Neural cell (in vitro differentiated cells): ENCODE measurements at regions not wholly inside any gene's neighbourhood (a gene's known extent, or its start where the extent isn't known, plus 50 kb on each side); places are given as distances from the start of the nearest gene placed in this dataset.

ENCODE experiments used
- H2AFZ ChIP-seq: fragments of 200-600, 300-800 bp; sonication (generic), shearing (Covaris generic); 2 replicates; pipeline ENCODE4 v1.6.0; 2014; ENCODE audit warnings: low read depth, mild to moderate bottlenecking, antibody characterized with exemption, low read length, moderate library complexity
- H3F3A ChIP-seq: fragments of 200-600 bp; shearing (Covaris generic); 2 replicates; pipeline ENCODE4 v1.6.1; 2016; ENCODE audit warnings: mild to moderate bottlenecking, moderate library complexity, mixed read lengths, antibody characterized with exemption, low read length; ENCODE audit not compliant: insufficient read depth, poor library complexity, severe bottlenecking
- H3K27ac ChIP-seq: fragments of 200-600, 300-800 bp; sonication (generic), shearing (Covaris generic); 2 replicates; pipeline ENCODE4 v1.5.1; 2014; ENCODE audit warnings: mild to moderate bottlenecking, low read length, moderate library complexity
- H3K27me3 ChIP-seq: fragments of 300-800, 200-600 bp; sonication (generic), shearing (Covaris generic); 2 replicates; pipeline ENCODE4 v1.6.0; 2014; ENCODE audit warnings: mild to moderate bottlenecking, low read depth, low read length, moderate library complexity; ENCODE audit not compliant: insufficient read depth
- H3K36me3 ChIP-seq: fragments of 300-800, 200-600 bp; sonication (generic), shearing (Covaris generic); 2 replicates; pipeline ENCODE4 v1.5.1; 2014; ENCODE audit warnings: mild to moderate bottlenecking, antibody characterized with exemption, low read length, moderate library complexity; ENCODE audit not compliant: insufficient read depth
- H3K4me2 ChIP-seq: fragments of 300-800, 200-600 bp; sonication (generic), shearing (Covaris generic); 2 replicates; pipeline ENCODE4 v1.6.0; 2014; ENCODE audit warnings: mild to moderate bottlenecking, low read length
- H3K4me3 ChIP-seq: fragments of 300-800, 200-600 bp; sonication (generic), shearing (Covaris generic); 2 replicates; pipeline ENCODE4 v1.5.1; 2014; ENCODE audit warnings: mild to moderate bottlenecking, low read length, moderate library complexity
- H3K79me2 ChIP-seq: fragments of 200-600 bp; shearing (Covaris generic); replicated peaks from 2 replicates; pipeline ENCODE4 v1.6.0; 2014; ENCODE audit warnings: mild to moderate bottlenecking, low read length, moderate library complexity; ENCODE audit not compliant: insufficient read depth
- H3K9ac ChIP-seq: fragments of 300-800, 200-600 bp; sonication (generic), shearing (Covaris generic); 2 replicates; pipeline ENCODE4 v1.6.1; 2016; ENCODE audit warnings: mild to moderate bottlenecking, low read length, mixed read lengths
- H3K9me2 ChIP-seq: fragments of 200-600 bp; shearing (Covaris generic); 2 replicates; pipeline ENCODE4 v1.6.1; 2016; ENCODE audit warnings: mild to moderate bottlenecking, low read length, mixed read lengths; ENCODE audit not compliant: insufficient read depth
- H3K9me3 ChIP-seq: fragments of 200-600, 300-800 bp; sonication (generic), shearing (Covaris generic); 2 replicates; pipeline ENCODE4 v1.6.1; 2016; ENCODE audit warnings: mild to moderate bottlenecking, mixed run types, low read length, moderate library complexity, mixed read lengths
- H4K20me1 ChIP-seq: fragments of 200-600 bp; shearing (Covaris generic); 2 replicates; pipeline ENCODE4 v1.6.1; 2016; ENCODE audit warnings: mild to moderate bottlenecking, mixed run types; ENCODE audit not compliant: insufficient read depth
- EP300 ChIP-seq: fragments of 450-650 bp; conservative IDR thresholded peaks from 2 replicates; pipeline ENCODE4 v1.6.1; 2014; ENCODE audit warnings: antibody characterized with exemption, mild to moderate bottlenecking, moderate library complexity; ENCODE audit not compliant: poor library complexity, severe bottlenecking
- EZH2 ChIP-seq: fragments of 200-600, 300-800 bp; shearing (Covaris generic), sonication (generic); IDR thresholded peaks from 2 replicates; pipeline ENCODE4 v1.6.1; 2014; ENCODE audit warnings: antibody characterized with exemption, low read length, borderline replicate concordance, mild to moderate bottlenecking; ENCODE audit not compliant: insufficient read depth, poor library complexity, severe bottlenecking
- MXI1 ChIP-seq: fragments of 450-650 bp; conservative IDR thresholded peaks from 2 replicates; pipeline ENCODE4 v1.6.1; 2014; ENCODE audit warnings: antibody characterized with exemption, mild to moderate bottlenecking; ENCODE audit not compliant: poor library complexity, severe bottlenecking
- POLR2AphosphoS5 ChIP-seq: IDR thresholded peaks from 2 replicates; pipeline ENCODE4 v1.6.1; 2012
- RAD21 ChIP-seq: fragments of 450-650 bp; conservative IDR thresholded peaks from 2 replicates; pipeline ENCODE4 v1.6.1; 2014; ENCODE audit warnings: antibody characterized with exemption, mild to moderate bottlenecking, moderate library complexity
- SMC3 ChIP-seq: fragments of 450-650 bp; conservative IDR thresholded peaks from 2 replicates; pipeline ENCODE4 v1.6.1; 2014; ENCODE audit warnings: antibody characterized with exemption, mild to moderate bottlenecking, moderate library complexity; ENCODE audit not compliant: poor library complexity
- TAF1 ChIP-seq: IDR thresholded peaks from 2 replicates; pipeline ENCODE4 v1.6.1; 2012; ENCODE audit warnings: low read depth
- TF ChIP-seq, protein P1 (sequence below): IDR thresholded peaks from 2 replicates; pipeline ENCODE4 v1.6.1; 2012; ENCODE audit warnings: borderline replicate concordance
- TF ChIP-seq, protein P2 (sequence below): fragments of 450-650 bp; IDR thresholded peaks from 2 replicates; pipeline ENCODE4 v1.5.1; 2014; ENCODE audit warnings: antibody characterized with exemption, mild to moderate bottlenecking, moderate library complexity; ENCODE audit not compliant: poor library complexity, severe bottlenecking

DNA sequence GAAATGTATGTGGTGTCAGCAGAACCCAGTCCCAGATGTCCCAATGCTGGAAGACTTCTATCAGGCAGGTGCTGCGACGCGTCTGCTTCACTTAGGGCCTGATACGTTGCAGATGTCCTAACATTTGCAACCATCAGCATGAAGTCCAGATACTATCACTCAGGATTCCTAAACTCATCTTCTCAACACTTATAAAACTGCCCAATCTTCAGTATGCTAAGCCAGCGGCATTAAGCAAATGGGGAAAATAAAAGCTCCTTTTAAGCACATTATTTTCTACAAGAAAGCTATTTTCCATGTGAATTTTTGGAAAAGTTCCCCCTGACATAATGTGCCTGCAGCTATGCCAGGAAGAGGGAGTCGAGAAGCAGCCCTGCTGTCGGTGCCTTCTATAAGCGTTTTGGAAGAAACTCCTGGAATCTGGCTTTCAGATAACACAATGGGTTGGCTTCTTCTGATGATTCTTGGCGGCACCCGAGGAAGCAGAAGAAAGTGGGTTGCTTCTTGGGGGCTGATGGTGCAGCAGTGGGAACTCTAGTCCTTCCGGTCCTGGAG is 60.7 kb upstream of the ITGA6 start:
- TF ChIP-seq, protein P1, sequence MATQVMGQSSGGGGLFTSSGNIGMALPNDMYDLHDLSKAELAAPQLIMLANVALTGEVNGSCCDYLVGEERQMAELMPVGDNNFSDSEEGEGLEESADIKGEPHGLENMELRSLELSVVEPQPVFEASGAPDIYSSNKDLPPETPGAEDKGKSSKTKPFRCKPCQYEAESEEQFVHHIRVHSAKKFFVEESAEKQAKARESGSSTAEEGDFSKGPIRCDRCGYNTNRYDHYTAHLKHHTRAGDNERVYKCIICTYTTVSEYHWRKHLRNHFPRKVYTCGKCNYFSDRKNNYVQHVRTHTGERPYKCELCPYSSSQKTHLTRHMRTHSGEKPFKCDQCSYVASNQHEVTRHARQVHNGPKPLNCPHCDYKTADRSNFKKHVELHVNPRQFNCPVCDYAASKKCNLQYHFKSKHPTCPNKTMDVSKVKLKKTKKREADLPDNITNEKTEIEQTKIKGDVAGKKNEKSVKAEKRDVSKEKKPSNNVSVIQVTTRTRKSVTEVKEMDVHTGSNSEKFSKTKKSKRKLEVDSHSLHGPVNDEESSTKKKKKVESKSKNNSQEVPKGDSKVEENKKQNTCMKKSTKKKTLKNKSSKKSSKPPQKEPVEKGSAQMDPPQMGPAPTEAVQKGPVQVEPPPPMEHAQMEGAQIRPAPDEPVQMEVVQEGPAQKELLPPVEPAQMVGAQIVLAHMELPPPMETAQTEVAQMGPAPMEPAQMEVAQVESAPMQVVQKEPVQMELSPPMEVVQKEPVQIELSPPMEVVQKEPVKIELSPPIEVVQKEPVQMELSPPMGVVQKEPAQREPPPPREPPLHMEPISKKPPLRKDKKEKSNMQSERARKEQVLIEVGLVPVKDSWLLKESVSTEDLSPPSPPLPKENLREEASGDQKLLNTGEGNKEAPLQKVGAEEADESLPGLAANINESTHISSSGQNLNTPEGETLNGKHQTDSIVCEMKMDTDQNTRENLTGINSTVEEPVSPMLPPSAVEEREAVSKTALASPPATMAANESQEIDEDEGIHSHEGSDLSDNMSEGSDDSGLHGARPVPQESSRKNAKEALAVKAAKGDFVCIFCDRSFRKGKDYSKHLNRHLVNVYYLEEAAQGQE, result no peak
- TF ChIP-seq POLR2AphosphoS5 (no peak), RAD21 (no peak), EZH2 (no peak), MXI1 (no peak), EP300 (no peak), TAF1 (no peak)
- H2AFZ ChIP-seq, result no peak overlapping the region
- no peaks in the 10 kb centered on the region for H3K79me2 ChIP-seq
- no peaks in the 10 kb centered on the region for H3K9me2 ChIP-seq
- H3K9me3 ChIP-seq, result peaks cover 2% of the 10 kb centered on the region
- H3K36me3 ChIP-seq, result no peaks in the 10 kb centered on the region
- H3K27ac ChIP-seq, result no peak overlapping the region
- H3K4me3 ChIP-seq, result no peak overlapping the region
- H3K4me2 ChIP-seq, result no peak overlapping the region
- no peaks in the 10 kb centered on the region for H4K20me1 ChIP-seq
- no peaks in the 10 kb centered on the region for H3K27me3 ChIP-seq
- H3K9ac ChIP-seq, result no peak overlapping the region
- no peaks in the 10 kb centered on the region for H3F3A ChIP-seq

DNA sequence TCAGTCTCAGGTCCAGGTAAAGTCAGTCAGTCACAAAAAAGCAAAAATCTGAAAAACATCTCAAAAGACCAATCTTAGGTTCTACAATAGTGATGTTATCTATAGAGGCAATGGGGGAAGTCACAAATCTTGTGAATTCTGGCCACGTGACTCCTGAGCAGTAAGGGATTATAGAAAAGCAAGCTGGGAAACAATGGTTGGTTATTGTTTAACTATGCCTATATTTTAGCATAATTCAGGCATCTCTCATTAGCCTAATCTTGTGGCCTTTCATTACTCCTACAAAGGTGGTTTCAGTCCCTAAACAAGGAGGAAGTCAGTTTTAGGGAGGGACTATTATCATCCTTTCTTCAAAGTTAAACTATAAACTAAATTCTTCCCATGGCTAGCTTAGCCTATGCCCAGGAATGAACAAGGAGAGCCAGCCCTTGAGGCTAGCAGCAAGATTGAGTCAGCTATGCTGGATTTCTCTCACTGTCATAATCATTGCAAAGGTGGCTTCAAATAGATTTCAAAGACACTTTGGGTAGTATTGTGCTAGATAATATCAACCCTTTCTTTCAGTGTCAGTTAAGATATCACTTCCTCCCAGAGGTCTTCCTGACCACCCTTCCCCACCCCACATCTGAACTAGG is 56.4 kb upstream of the ITGA6 start:
- Histone ChIP-seq H4K20me1 (no peaks in the 10 kb centered on the region), H3K27me3 (no peaks in the 10 kb centered on the region), H2AFZ (no peak overlapping the region), H3K79me2 (no peaks in the 10 kb centered on the region), H3F3A (no peaks in the 10 kb centered on the region), H3K9me2 (no peaks in the 10 kb centered on the region), H3K36me3 (no peaks in the 10 kb centered on the region), H3K4me3 (no peak overlapping the region), H3K9me3 (peaks cover 2% of the 10 kb centered on the region), H3K4me2 (no peak overlapping the region), H3K9ac (no peak overlapping the region), H3K27ac (no peak overlapping the region)
- TF ChIP-seq EP300 (no peak), POLR2AphosphoS5 (no peak), EZH2 (no peak), SMC3 (no peak), RAD21 (no peak), MXI1 (no peak), TAF1 (no peak)
- TF ChIP-seq, protein P2, sequence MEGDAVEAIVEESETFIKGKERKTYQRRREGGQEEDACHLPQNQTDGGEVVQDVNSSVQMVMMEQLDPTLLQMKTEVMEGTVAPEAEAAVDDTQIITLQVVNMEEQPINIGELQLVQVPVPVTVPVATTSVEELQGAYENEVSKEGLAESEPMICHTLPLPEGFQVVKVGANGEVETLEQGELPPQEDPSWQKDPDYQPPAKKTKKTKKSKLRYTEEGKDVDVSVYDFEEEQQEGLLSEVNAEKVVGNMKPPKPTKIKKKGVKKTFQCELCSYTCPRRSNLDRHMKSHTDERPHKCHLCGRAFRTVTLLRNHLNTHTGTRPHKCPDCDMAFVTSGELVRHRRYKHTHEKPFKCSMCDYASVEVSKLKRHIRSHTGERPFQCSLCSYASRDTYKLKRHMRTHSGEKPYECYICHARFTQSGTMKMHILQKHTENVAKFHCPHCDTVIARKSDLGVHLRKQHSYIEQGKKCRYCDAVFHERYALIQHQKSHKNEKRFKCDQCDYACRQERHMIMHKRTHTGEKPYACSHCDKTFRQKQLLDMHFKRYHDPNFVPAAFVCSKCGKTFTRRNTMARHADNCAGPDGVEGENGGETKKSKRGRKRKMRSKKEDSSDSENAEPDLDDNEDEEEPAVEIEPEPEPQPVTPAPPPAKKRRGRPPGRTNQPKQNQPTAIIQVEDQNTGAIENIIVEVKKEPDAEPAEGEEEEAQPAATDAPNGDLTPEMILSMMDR, result no peak
- TF ChIP-seq, protein P1, result no peak
